Amniotic epithelial cell (primary cell): ENCODE measurements at regions not wholly inside any gene's neighbourhood (a gene's known extent, or its start where the extent isn't known, plus 50 kb on each side); places are given as distances from the start of the nearest gene placed in this dataset.
"Not testable (repeated sequence)": the region's sequence is repeated elsewhere in the genome, so short reads cannot be mapped to it uniquely, and the experiment has no call there.

Source experiments
- DNase-seq: peaks from one replicate; pipeline ENCODE4 v3.0.0-alpha.2; 2010; ENCODE audit warnings: low read depth

DNA sequence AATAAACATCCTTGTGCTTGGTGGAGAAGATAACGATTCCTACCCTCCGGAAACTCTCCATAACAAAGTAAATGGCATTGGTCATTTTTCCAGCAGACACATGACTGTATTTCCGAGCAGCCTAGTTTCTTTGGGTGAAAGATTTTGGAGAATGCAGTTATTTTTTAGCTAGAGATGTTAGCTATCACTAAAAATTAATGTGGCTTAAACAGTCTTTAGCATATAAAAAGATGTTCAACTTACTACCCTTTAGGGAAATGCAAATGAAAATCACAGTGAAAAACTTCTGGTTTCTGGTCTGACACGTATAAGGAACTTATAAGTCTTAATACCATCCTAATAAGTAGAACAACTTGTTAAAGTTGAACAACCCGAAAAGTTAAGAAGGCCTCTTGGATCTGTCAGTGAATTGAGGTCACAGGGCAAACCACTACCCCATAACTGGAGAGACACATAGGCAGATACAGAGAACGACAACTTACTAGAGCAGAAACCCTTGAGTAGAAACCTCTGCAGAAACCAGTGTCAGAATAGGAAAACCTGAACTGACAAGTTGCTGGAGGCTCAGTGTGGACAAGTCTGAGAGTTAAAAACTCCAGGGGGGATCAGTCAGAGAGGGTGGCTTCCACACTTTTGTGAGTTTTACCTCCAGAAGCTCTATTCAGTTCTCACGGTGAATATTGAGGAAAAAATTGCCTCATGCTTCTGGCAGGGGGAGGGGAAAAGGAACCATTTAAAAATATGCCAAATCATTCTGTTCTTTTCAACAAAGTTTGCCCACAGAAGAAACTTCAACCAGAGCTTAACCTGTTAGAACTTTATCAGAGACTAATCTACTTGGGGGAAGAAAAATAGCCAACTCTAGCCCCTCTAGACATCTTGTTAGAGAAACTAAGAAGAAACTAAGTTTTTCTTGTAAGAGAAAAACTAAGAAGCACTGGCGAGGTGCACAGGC, 325.2 kb upstream of the RPS23 start:
- DNase-seq = no peak

- no peak for DNase-seq
These were observed 323.7 kb upstream of the RPS23 start for GRCh38 chr5:82601861-82602260.

- no peak for DNase-seq
These were observed 322.9 kb upstream of the RPS23 start for GRCh38 chr5:82601077-82601476.

GRCh38 chr5:82599692-82600091, 321.5 kb upstream of the RPS23 start:
- no peak for DNase-seq

GRCh38 chr5:82599030-82599429, 320.9 kb upstream of the RPS23 start:
- DNase-seq = no peak

- no peak for DNase-seq
These were observed 319.3 kb upstream of the RPS23 start for GRCh38 chr5:82597437-82597836.

GRCh38 chr5:82596451-82596850, 318.3 kb upstream of the RPS23 start:
- no peak for DNase-seq

DNA sequence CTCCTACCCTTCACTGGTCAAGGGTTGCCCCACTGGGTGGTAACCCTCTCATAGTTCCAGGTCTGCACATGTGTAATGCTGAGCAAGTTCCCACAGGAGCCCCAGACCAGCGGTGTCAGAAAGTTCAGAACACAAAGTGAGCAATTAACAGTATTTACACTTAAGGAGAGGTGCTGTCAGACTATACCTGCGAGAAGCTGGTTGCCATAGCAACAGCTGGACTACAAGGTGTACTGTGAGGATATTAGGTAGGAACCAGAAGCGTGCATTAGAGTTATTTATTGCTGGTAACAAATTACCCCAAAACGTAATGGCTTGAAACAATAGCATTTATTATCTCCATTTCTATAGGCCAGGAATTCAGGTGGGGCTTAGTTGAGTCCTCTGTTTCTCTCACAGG, 317.0 kb upstream of the RPS23 start:
- DNase-seq = no peak

- DNase-seq = peak; percentile 44
These were observed 315.9 kb upstream of the RPS23 start for GRCh38 chr5:82594097-82594496.

DNA sequence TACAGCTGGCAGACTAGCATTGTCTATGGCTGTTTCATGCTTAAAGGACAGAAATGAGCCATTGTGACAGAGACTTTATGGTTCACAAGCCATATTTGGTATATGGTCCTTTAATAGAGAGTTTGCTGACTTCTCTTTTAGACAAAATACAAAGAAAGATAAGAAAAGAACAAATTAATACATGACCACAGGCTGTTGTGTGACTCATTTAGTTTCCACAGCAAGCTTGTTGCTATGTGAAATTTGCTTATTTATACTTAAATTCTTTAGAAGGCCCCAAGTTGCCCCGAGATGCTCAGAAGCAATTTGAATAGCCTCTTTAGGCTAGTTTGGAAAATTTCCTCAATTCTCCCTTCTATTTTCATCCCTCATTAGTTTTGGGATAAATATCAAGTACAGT, 315.3 kb upstream of the RPS23 start:
- peak; percentile 71 for DNase-seq

- no peak for DNase-seq
These were observed 312.9 kb upstream of the RPS23 start for GRCh38 chr5:82591021-82591515.

- DNase-seq = no peak
These were observed 312.0 kb upstream of the RPS23 start for GRCh38 chr5:82590112-82590511.

GRCh38 chr5:82586661-82587310, 308.6 kb upstream of the RPS23 start:
- no peak for DNase-seq

- DNase-seq = no peak
These were observed 308.0 kb upstream of the RPS23 start for GRCh38 chr5:82586181-82586580.

DNA sequence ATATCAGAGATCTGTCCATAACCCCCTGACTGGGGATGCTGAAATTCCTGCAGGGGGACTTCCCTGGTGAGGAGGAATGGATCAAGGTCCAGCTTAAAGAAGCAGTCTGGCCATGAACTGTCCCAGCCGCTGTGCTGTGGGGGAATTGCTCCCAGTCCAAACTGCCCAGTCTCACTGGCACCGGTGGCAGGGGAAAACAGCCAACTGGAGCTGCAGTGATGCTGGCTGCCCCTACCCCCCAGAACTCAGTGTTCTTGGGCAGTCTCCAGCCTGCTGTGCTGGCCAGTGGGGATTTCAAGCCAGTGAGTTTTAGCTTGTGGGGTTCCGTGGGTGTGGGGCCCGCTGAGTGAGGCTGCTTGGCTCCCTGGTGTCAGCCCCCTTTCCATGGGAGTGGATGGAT, 306.5 kb upstream of the RPS23 start:
- DNase-seq = no peak

DNA sequence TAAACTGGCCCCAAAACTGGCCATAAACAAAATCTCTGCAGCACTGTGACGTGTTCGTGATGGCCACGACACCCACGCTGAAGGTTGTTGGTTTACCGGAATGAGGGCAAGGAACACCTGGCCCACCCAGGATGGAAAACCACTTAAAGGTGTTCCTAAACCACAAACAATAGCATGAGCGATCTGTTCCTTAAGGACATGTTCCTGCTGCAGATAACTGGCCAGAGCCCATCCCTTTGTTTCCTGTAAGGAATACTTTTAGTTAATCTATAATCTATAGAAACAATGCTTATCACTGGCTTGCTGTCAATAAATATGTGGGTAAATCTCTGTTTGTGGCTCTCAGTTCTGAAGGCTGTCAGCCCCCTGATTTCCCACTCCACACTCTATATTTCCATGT, 305.2 kb upstream of the RPS23 start:
- DNase-seq = not testable (repeated sequence)

DNA sequence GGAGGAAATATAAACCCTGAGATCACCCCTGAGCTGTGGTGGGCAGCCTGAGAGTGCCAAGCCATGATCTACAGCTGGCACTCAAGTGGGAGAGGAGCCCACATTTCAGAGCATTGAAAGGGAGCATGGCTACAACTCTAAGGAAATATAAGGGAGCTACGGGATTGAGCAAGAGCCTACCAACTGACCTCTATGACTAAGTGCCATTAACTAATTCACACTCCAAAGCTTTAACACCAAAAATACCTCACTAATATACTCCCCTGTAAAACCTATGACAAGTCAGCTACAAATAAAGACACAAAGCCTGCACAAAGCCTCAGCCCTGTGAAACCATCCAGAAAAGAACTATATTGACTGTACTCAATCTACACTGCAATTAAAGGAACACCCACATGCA, 286.8 kb upstream of the RPS23 start:
- no peak for DNase-seq

DNA sequence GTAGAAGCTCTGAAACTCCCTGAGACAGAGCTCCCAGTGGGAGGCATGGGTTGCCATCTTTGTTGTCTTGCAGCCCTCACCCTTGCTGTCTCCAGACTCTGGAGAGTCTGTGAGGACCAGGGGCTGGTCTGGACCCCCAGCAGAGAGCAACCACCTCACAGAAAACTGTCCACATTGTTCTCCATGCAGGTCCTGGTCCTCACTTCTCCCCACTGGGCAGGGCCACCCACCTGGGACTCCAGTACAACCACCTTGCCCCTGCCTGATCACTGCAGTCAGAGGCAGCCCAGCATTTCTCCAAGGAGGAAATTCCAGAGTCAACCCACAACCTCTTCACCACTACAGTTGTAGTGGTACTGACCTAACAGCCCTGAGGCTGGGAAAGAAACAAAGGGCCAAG, 285.6 kb upstream of the RPS23 start:
- DNase-seq = no peak

DNA sequence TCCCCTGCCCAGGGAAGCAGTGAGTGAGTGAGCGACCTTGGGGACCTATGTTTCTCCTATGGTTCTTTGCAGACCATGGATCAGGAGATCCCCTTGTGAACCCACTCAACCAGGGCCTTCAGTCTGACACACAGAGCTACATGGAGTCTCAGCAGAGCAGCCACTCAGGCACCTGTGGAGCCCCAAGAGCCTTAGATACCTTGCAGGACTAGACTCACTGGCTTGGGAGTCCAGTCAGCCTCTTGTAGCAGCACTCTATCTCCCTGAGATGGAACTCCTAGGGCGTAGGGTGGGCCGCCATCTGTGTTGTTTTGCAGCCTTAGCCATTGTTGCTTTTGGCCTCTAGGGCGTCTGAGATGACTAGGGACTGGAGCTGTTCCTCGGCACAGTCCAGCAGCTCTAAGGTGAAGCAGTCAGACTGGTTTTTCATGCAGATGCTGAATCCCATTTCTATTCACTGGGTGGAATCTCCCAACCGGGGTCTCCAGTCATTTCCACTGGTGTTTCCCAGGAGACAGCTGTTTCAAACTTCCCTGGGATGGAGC, 284.6 kb upstream of the RPS23 start:
- no peak for DNase-seq

- no peak for DNase-seq
These were observed 283.6 kb upstream of the RPS23 start for GRCh38 chr5:82561797-82562196.

DNA sequence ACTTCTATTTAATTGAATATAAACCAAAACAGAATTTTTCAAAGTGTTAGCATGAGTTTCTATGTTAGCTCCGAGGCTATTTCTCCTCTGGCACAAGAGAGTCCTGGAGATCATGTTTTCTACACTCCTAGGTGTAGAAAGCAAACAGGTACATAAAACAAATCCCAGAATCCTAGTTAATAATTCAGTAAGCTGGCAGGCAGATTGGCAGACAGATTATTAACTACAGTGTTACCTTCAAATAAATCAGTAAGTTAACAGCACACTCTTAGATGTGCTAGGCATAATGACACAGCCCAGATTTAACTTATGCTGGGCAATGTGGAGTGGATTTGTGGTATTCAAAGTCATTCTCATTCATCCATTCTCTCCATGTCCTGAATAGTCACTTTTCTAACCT, 282.8 kb upstream of the RPS23 start:
- no peak for DNase-seq

DNA sequence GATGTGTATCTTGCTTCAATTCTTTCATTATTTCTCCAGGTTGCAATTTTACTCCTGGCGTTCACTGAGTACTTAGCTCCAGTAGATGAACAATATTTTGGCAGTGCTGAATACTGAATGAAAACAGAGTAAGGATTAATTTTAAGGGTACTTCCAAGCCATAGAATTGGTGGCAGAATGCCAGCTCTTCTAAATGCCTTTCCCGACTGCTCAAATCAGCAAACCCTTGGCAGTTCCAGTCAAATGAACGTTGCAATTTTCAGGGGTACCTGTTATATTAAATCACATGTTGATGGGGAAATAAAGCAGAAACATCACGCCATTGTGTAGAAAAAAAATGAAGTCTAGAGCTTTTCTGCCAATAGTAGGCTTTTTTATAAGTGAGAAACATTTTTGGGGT, 282.4 kb upstream of the RPS23 start:
- DNase-seq = no peak

DNA sequence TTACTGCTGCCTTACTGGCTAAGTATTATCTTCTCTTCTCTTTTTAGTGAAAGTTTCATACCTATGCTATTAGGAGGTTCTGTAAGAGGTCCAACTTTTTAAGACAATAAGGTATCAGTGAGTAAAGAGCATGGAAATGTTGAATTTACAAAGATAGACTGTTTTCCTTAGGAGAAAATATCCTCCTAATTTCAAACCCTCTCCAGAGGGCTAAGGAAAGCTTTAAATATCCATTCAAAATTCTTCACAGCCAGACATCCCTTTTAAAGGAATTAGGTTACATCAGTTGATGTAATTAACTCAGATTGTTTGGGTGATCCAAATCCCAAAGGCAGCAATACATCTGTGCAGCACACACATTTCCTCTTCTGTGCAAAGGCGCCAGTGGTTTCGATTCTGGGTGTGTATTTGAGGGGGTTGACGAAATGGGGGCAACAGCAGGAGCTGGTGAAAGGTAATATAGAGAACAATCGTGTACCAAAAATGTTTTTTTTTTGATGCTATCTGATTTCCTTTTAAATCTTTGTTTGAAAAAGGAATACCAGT, 273.8 kb upstream of the RPS23 start:
- DNase-seq = no peak
